Prostate gland (tissue), 2 donors: ENCODE measurements at regions not wholly inside any gene's neighbourhood (a gene's known extent, or its start where the extent isn't known, plus 50 kb on each side); places are given as distances from the start of the nearest gene placed in this dataset.

ENCODE experiments used
- CTCF ChIP-seq, 4 experiments: fragments of 200-600 bp in 2 of 4; fragments of 450-650 bp in 2 of 4; sonication (generic) in 2 of 4; IDR thresholded peaks; 1 replicate in 3 of 4; 2 replicates in 1 of 4; pipeline ENCODE4 v1.5.1; 2016 to 2019; ENCODE audit warnings: antibody characterized with exemption in 4 of 4, mild to moderate bottlenecking in 2 of 4, moderate library complexity in 2 of 4
- POLR2A ChIP-seq: fragments of 450-650 bp; IDR thresholded peaks from one replicate; pipeline ENCODE4 v1.6.1; 2016; ENCODE audit warnings: antibody characterized with exemption, mild to moderate bottlenecking

GRCh38 chr11:130616573-130616972 is 168.1 kb downstream of the ADAMTS15 start:
- TF ChIP-seq CTCF (IDR thresholded peaks at IDR 0.05) = no peak
- TF ChIP-seq POLR2A = no peak
